Stimulated activated CD4-positive, alpha-beta T cell treated with anti-CD3 and anti-CD28 coated beads, Interleukin-15, amount 100 ng/mL, for 24 hours (primary cell): ENCODE measurements at regions not wholly inside any gene's neighbourhood (a gene's known extent, or its start where the extent isn't known, plus 50 kb on each side); places are given as distances from the start of the nearest gene placed in this dataset.

Source experiments
- DNase-seq: peaks from one replicate; pipeline ENCODE4 v3.0.0-alpha.2; 2020

DNA sequence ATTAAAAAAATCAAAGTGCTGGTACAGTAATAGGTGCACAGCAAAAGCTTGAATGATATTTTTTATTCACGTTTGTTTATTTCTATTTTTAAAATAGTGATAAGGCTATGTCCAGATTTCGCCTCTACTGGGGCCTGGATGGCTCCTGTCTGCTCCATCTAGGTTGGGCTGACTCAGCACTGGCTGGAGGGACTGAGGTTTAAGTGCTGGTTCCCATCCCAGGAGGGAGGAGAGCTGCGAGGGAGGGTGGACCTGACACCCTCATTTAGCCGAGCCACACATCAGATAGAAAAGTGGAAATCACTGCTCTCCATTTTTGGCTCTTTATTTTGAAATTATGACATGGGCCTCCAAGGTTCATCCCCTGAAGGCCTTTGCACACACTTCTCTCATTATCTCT is 95.4 kb upstream of the AGBL1 start:
- DNase-seq = no peak

GRCh38 chr15:85986116-85986515 is 93.6 kb upstream of the AGBL1 start:
- DNase-seq = no peak

DNA sequence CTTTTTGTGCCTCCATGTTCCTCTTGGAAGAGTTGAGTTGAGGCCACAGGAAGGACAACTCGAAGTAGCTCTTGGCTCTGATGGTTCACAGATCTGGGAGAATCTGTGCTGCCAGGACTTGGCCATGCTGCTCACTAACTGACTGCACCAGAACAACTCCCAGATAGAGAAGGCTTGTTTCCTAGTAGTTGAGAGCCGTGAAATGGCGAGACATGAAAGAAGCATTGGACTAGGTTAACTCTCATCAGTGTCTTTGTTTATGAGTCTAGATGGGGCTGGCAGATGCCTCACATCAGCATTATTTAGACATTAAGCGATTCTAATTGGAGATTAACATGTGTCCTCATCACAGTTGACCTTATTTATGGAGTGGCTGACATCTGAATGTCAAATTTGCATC is 92.9 kb upstream of the AGBL1 start:
- no peak for DNase-seq

GRCh38 chr15:85988741-85989140 is 90.9 kb upstream of the AGBL1 start:
- DNase-seq = no peak

DNA sequence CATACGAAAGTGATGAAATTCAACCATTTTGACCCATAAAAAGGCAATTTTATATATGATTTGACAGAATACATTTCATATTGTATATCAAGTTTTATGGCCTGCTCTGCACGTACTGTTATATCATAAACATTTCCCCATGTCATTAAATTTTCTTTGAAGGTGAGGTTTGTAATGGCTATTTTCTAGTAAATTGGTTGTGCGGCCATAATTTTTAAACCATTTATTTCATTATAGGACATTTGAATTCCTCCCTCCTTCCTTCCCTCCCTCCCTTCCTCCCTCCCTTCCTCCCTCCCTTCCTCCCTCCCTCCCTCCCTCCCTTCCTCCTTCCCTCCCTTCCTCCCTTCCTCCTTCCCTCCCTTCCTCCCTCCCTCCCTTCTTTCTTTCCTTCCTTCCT is 87.4 kb upstream of the AGBL1 start:
- DNase-seq = no peak

GRCh38 chr15:85993116-85993515 is 86.6 kb upstream of the AGBL1 start:
- no peak for DNase-seq

- DNase-seq = no peak
Observed at GRCh38 chr15:85997618-85998017, 82.1 kb upstream of the AGBL1 start.

DNA sequence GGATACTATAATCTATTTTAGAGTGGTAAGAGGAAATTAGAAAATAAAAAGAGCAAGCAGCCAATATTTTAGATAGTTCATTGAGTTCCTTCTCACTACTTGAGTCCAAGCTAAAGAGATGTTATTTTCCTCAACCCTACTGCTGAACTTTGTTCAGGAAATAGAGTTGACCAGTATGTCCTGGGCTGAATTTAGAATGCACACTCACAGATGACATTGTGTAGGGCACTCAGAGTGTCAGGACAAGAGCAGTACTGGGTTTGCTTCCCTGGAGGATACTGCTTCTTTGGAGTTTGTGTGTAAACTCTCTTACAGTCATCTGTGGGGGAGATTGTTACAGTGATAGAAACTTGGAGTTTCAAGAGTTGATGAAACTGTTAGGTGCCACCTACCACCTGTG is 80.0 kb upstream of the AGBL1 start:
- no peak for DNase-seq

DNA sequence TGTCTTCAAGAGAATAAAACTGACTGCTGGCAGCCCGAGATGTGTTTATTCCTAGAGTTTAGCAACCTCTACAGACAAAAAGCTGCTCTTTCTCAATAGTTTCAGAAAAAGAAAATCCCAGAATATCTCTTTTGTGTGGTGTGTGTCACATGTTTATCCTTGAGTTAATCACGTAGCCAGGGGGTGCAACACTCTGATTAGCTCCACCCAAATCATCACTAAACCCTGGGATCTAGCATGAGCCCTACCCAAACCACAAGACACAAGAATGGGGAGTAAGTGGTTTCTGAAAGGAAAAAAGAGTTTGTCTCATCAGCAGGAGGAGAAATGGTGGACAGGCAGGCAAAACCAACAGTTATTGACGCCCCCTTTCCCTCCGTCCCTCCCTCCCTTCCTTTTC is 78.5 kb upstream of the AGBL1 start:
- DNase-seq = no peak

DNA sequence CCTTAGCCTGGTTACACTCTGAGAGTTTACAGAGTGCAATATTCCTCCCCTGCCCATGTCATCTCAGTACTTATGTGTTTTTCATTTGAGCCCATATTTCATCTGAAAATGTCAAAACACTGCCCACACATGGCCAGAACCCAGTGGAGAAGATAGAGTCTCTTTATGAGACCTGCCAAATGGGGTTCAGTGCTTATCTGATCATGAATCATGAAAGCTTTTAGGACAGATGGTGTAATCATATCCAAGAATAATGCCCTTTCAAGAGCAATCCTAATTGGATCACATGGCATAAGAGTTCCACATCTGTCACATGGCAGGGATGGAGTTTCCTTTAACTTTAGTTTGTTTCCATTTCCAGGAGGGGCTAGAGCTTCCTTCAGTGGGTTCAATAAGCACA is 77.2 kb upstream of the AGBL1 start:
- DNase-seq = no peak

DNA sequence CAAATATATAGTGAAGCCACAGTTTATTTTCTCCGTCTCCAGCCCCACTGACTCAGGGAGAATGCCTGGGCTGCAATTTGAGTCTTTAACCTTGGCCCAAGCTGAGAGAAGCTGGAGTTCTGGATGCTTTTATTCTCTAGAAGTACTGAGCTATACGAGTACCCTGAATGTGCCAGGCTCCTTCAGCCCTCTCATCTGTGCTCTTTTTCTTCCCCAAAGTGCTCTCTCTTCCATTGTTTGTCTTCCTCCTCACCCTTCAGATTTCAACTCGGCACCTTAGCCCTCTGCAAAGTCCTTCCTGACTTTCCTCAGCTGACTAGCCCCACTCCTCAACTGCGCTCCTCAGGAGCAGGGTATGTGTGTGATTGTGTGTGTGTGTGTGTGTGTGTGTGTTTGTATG is 75.6 kb upstream of the AGBL1 start:
- DNase-seq = no peak

DNA sequence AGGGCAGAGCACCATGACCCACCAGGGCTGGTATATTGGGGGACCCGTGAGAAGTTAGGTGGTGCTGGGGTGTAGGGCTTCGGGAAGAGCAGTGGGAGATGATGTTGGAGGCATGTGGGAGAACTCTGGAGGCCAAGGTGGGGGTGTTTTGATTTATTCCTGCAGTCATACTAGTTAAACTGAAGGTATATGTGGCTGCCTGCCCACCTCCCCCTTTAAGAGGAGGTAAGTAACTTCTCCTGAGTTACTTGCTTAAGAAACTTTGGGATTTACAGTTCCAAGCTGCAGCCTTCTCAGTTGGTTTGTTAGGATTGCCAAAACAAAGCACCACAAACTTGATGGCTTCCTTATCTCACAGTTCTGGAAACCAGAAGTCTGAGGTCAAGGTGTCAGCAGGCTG is 73.1 kb upstream of the AGBL1 start:
- no peak for DNase-seq

- no peak for DNase-seq
Observed at GRCh38 chr15:86009727-86010126, 69.9 kb upstream of the AGBL1 start.

- no peak for DNase-seq
Observed at GRCh38 chr15:86010398-86010797, 69.3 kb upstream of the AGBL1 start.

GRCh38 chr15:86010891-86011290 is 68.8 kb upstream of the AGBL1 start:
- DNase-seq = no peak

- DNase-seq = no peak
Observed at GRCh38 chr15:86014016-86014415, 65.7 kb upstream of the AGBL1 start.

GRCh38 chr15:86016750-86017149 is 62.9 kb upstream of the AGBL1 start:
- DNase-seq = no peak

GRCh38 chr15:86018679-86019078 is 61.0 kb upstream of the AGBL1 start:
- no peak for DNase-seq

DNA sequence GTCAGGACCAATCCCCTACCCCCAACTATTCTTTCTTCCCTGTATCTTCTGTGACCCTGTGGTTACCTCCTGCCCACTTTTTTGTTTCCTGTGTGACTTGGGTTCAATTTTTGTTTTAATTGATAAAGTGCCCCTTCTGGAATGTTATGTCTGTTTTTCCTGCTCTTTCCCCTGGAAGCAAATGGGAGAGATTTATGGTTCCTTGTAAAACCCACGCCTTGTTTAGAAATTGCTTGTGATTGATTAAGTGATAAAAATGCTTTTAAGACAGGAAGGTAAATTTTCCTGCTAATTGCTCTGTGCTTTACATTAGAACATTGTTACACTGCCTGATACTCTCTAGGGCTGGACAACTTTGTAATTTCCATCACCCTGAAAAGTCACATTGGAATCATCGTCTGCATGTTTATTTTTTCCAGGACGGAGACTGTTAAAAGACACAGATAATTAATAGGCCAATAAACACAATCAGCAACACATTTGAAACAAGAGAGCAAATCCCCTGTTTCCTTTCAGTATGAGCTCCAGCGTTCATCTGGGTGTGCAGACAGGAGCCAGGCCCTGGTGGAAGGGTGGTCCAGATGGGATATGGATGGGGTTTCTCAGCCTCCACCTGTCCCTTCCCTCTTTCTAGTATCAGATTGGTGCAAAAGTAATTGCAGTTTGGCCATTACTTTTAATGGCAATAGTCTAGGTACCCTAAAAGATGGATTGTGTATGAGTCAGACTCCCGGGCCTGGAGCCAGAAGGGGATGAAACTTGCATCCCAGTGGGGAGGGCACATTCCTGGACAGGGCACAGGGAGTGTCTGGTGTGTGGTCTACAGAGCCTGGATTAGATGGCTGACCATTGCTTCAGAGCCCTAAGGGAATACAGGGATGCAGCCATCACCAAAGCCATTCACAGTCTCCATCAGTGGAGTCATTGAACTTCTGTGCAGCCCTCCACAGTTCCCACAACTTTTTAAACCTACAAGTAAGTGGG is 58.1 kb upstream of the AGBL1 start:
- DNase-seq = no peak

DNA sequence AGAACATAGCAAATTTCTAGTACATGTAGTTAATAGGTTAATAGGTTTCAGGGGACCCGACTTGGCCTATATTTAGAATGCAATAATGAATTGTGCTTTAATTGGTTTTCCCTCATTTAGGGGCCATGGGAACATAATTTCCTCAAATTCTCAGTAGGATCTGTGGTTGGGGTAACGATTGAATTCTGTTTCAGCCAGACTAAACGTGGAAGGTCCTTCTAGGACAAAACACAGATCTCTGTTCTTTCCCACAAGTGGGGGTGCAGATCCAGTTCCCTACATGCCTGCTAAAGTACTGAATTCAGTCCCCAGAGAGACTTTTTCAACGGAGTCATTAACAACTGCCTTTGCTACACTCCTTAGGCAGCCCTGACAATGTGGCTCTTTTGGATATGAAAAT is 50.7 kb upstream of the AGBL1 start:
- DNase-seq = no peak
